ENCODE measurements at regions not wholly inside any gene's neighbourhood (a gene's known extent, or its start where the extent isn't known, plus 50 kb on each side); places are given as distances from the start of the nearest gene placed in this dataset.

- Histone ChIP-seq H3K4me1 (ENCODE audit: low read length) (no peaks in the 10 kb centered on the region), H4K20me1 (ENCODE audit: insufficient read depth, low read length) (no peaks in the 10 kb centered on the region), H3K36me3 (replicated peaks; ENCODE audit: low read depth, low read length) (no peaks in the 10 kb centered on the region), H3K79me2 (ENCODE audit: low read length) (no peaks in the 10 kb centered on the region), H2AFZ (ENCODE audit: low read depth, low read length) (no peak overlapping the region), H3K9me3 (ENCODE audit: insufficient read depth, low read length) (no peaks in the 10 kb centered on the region), H3K27me3 (ENCODE audit: low read depth, low read length) (no peaks in the 10 kb centered on the region), H3K4me2 (ENCODE audit: low read length) (no peak overlapping the region), H3K4me3 (ENCODE audit: low read length) (no peak overlapping the region), H3K9ac (ENCODE audit: low read length) (no peak overlapping the region), H3K27ac (ENCODE audit: low read length) (no peak overlapping the region)
- TF ChIP-seq EZH2phosphoT487 (IDR thresholded peaks at IDR 0.05; ENCODE audit: low read depth) (no peak), CTCF (IDR thresholded peaks at IDR 0.05; ENCODE audit: low read depth, low read length) (no peak)
Observed at GRCh38 chrX:43508694-43509093, 147.4 kb upstream of the MAOA start.

GRCh38 chrX:43510209-43510608, 145.9 kb upstream of the MAOA start:
- Histone ChIP-seq H3K4me3 (ENCODE audit: low read length) (no peak overlapping the region), H3K9ac (ENCODE audit: low read length) (no peak overlapping the region), H3K4me2 (ENCODE audit: low read length) (no peak overlapping the region), H3K9me3 (ENCODE audit: insufficient read depth, low read length) (no peaks in the 10 kb centered on the region), H3K36me3 (replicated peaks; ENCODE audit: low read depth, low read length) (no peaks in the 10 kb centered on the region), H3K4me1 (ENCODE audit: low read length) (no peaks in the 10 kb centered on the region), H3K27ac (ENCODE audit: low read length) (no peak overlapping the region), H3K79me2 (ENCODE audit: low read length) (no peaks in the 10 kb centered on the region), H4K20me1 (ENCODE audit: insufficient read depth, low read length) (no peaks in the 10 kb centered on the region), H3K27me3 (ENCODE audit: low read depth, low read length) (no peaks in the 10 kb centered on the region), H2AFZ (ENCODE audit: low read depth, low read length) (no peak overlapping the region)
- TF ChIP-seq CTCF (IDR thresholded peaks at IDR 0.05; ENCODE audit: low read depth, low read length) (no peak), EZH2phosphoT487 (IDR thresholded peaks at IDR 0.05; ENCODE audit: low read depth) (no peak)

- no peak for TF ChIP-seq CTCF (IDR thresholded peaks at IDR 0.05; ENCODE audit: low read depth, low read length)
- no peak for TF ChIP-seq EZH2phosphoT487 (IDR thresholded peaks at IDR 0.05; ENCODE audit: low read depth)
- H2AFZ ChIP-seq (ENCODE audit: low read depth, low read length), result no peak overlapping the region
- H3K36me3 ChIP-seq (replicated peaks; ENCODE audit: low read depth, low read length), result no peaks in the 10 kb centered on the region
- no peak overlapping the region for H3K4me3 ChIP-seq (ENCODE audit: low read length)
- no peaks in the 10 kb centered on the region for H3K4me1 ChIP-seq (ENCODE audit: low read length)
- no peak overlapping the region for H3K27ac ChIP-seq (ENCODE audit: low read length)
- H3K4me2 ChIP-seq (ENCODE audit: low read length), result no peak overlapping the region
- H3K9ac ChIP-seq (ENCODE audit: low read length), result no peak overlapping the region
- no peaks in the 10 kb centered on the region for H3K27me3 ChIP-seq (ENCODE audit: low read depth, low read length)
- H3K79me2 ChIP-seq (ENCODE audit: low read length), result no peaks in the 10 kb centered on the region
- no peaks in the 10 kb centered on the region for H4K20me1 ChIP-seq (ENCODE audit: insufficient read depth, low read length)
- no peaks in the 10 kb centered on the region for H3K9me3 ChIP-seq (ENCODE audit: insufficient read depth, low read length)
Observed at GRCh38 chrX:43513085-43513484, 143.0 kb upstream of the MAOA start.

GRCh38 chrX:43514820-43515219, 141.3 kb upstream of the MAOA start:
- TF ChIP-seq EZH2phosphoT487 (IDR thresholded peaks at IDR 0.05; ENCODE audit: low read depth), result no peak
- no peaks in the 10 kb centered on the region for H3K4me1 ChIP-seq (ENCODE audit: low read length)
- no peak overlapping the region for H2AFZ ChIP-seq (ENCODE audit: low read depth, low read length)
- H3K27me3 ChIP-seq (ENCODE audit: low read depth, low read length), result no peaks in the 10 kb centered on the region
- H3K4me3 ChIP-seq (ENCODE audit: low read length), result no peak overlapping the region
- H3K4me2 ChIP-seq (ENCODE audit: low read length), result no peak overlapping the region
- H3K27ac ChIP-seq (ENCODE audit: low read length), result no peak overlapping the region
- no peaks in the 10 kb centered on the region for H4K20me1 ChIP-seq (ENCODE audit: insufficient read depth, low read length)
- H3K9me3 ChIP-seq (ENCODE audit: insufficient read depth, low read length), result no peaks in the 10 kb centered on the region
- no peak overlapping the region for H3K9ac ChIP-seq (ENCODE audit: low read length)
- no peaks in the 10 kb centered on the region for H3K36me3 ChIP-seq (replicated peaks; ENCODE audit: low read depth, low read length)
- H3K79me2 ChIP-seq (ENCODE audit: low read length), result no peaks in the 10 kb centered on the region

GRCh38 chrX:43522582-43522981, 133.5 kb upstream of the MAOA start:
- H3K36me3 ChIP-seq (replicated peaks; ENCODE audit: low read depth, low read length), result no peaks in the 10 kb centered on the region
- no peak overlapping the region for H2AFZ ChIP-seq (ENCODE audit: low read depth, low read length)
- TF ChIP-seq EZH2phosphoT487 (IDR thresholded peaks at IDR 0.05; ENCODE audit: low read depth) (no peak), CTCF (IDR thresholded peaks at IDR 0.05; ENCODE audit: low read depth, low read length) (no peak)
- no peak overlapping the region for H3K4me3 ChIP-seq (ENCODE audit: low read length)
- no peaks in the 10 kb centered on the region for H3K9me3 ChIP-seq (ENCODE audit: insufficient read depth, low read length)
- H3K27ac ChIP-seq (ENCODE audit: low read length), result no peak overlapping the region
- H3K4me1 ChIP-seq (ENCODE audit: low read length), result no peaks in the 10 kb centered on the region
- H3K4me2 ChIP-seq (ENCODE audit: low read length), result no peak overlapping the region
- no peaks in the 10 kb centered on the region for H3K27me3 ChIP-seq (ENCODE audit: low read depth, low read length)
- no peaks in the 10 kb centered on the region for H4K20me1 ChIP-seq (ENCODE audit: insufficient read depth, low read length)
- H3K79me2 ChIP-seq (ENCODE audit: low read length), result no peaks in the 10 kb centered on the region
- H3K9ac ChIP-seq (ENCODE audit: low read length), result no peak overlapping the region
